MCF 10A (cell line): ENCODE measurements at regions not wholly inside any gene's neighbourhood (a gene's known extent, or its start where the extent isn't known, plus 50 kb on each side); places are given as distances from the start of the nearest gene placed in this dataset.

ENCODE experiments used
- BruUV-seq: library from RNA; stranded (reverse); fragments of 400-500 nt; replicated peaks from 2 replicates; lab custom pipeline; 2021; lab: Mats Ljungman, UMichigan
- CTCF ChIA-PET: fragments of 300-600 bp; sonication (Branson Sonifier 250); formaldehyde crosslinking; extraction: SDS; loops from one replicate; lab custom pipeline; 2021; ENCODE audit warnings: antibody characterized with exemption, inconsistent platforms; lab: Yijun Ruan, JAX
- POLR2A ChIA-PET: fragments of 300-600, 350-650 bp; sonication (Branson Sonifier 250); formaldehyde crosslinking; extraction: SDS; loops from one replicate; lab custom pipeline; 2020; ENCODE audit warnings: antibody characterized with exemption, inconsistent platforms; lab: Yijun Ruan, JAX
- DNase-seq: peaks from one replicate; pipeline ENCODE4 v3.0.0-alpha.2; 2018; ENCODE audit not compliant: unreplicated experiment
- H3K27ac Mint-ChIP-seq: one replicate; pipeline ENCODE4 v1.8.0; 2022; ENCODE audit warnings: mild to moderate bottlenecking, low read depth, mixed read lengths; ENCODE audit not compliant: unreplicated experiment
- H3K27me3 Mint-ChIP-seq: one replicate; pipeline ENCODE4 v1.8.0; 2022; ENCODE audit warnings: mixed read lengths; ENCODE audit not compliant: insufficient read depth, unreplicated experiment
- H3K36me3 Mint-ChIP-seq: one replicate; pipeline ENCODE4 v1.8.0; 2022; ENCODE audit warnings: mild to moderate bottlenecking, moderate library complexity, mixed read lengths; ENCODE audit not compliant: insufficient read depth, unreplicated experiment
- H3K4me1 Mint-ChIP-seq: one replicate; pipeline ENCODE4 v1.8.0; 2022; ENCODE audit warnings: mixed read lengths; ENCODE audit not compliant: insufficient read depth, unreplicated experiment
- H3K4me3 Mint-ChIP-seq: one replicate; pipeline ENCODE4 v1.8.0; 2022; ENCODE audit warnings: mild to moderate bottlenecking, moderate library complexity, mixed read lengths; ENCODE audit not compliant: unreplicated experiment
- H3K9me3 Mint-ChIP-seq: one replicate; pipeline ENCODE4 v1.8.0; 2022; ENCODE audit warnings: mixed read lengths; ENCODE audit not compliant: unreplicated experiment
- CTCF ChIP-seq: fragments of 200-600 bp; IDR thresholded peaks from one replicate; pipeline ENCODE4 v1.8.0; 2022; ENCODE audit warnings: antibody characterized with exemption, mild to moderate bottlenecking; ENCODE audit not compliant: unreplicated experiment
- intact Hi-C: fragments of 100-400 bp; cut with micrococcal nuclease; formaldehyde crosslinking; loops from 2 replicates; pipeline ENCODE4 v1.14.1; 2022

GRCh38 chr6:76817429-76817828 is 645.9 kb downstream of the HTR1B start:
- ChIA-PET CTCF (no interaction called here), POLR2A (no interaction called here)
- Mint-ChIP-seq H3K36me3 (no peaks in the 10 kb centered on the region), H3K4me1 (no peaks in the 10 kb centered on the region), H3K4me3 (no peak overlapping the region), H3K9me3 (peaks cover 22% of the 10 kb centered on the region), H3K27me3 (no peaks in the 10 kb centered on the region), H3K27ac (no peak overlapping the region)
- BruUV-seq: no TSS peak
- intact Hi-C loops: no loop called here
- DNase-seq: no peak
- TF ChIP-seq CTCF: no peak

- H3K36me3 Mint-ChIP-seq: no peaks in the 10 kb centered on the region
- intact Hi-C loops: no loop called here
- H3K9me3 Mint-ChIP-seq: peaks cover 5% of the 10 kb centered on the region
- ChIA-PET CTCF (no interaction called here), POLR2A (no interaction called here)
- no peak overlapping the region for H3K4me3 Mint-ChIP-seq
- no peaks in the 10 kb centered on the region for H3K4me1 Mint-ChIP-seq
- peak; percentile 8 for DNase-seq
- no TSS peak for BruUV-seq
- no peak for TF ChIP-seq CTCF
- H3K27ac Mint-ChIP-seq: no peak overlapping the region
- no peaks in the 10 kb centered on the region for H3K27me3 Mint-ChIP-seq
Observed at GRCh38 chr6:76814496-76815458, 648.5 kb downstream of the HTR1B start.

GRCh38 chr6:76810286-76810685 is 653.0 kb downstream of the HTR1B start:
- H3K27me3 Mint-ChIP-seq: no peaks in the 10 kb centered on the region
- DNase-seq: no peak
- no peaks in the 10 kb centered on the region for H3K9me3 Mint-ChIP-seq
- H3K4me1 Mint-ChIP-seq: no peaks in the 10 kb centered on the region
- ChIA-PET CTCF (no interaction called here), POLR2A (no interaction called here)
- no peaks in the 10 kb centered on the region for H3K36me3 Mint-ChIP-seq
- intact Hi-C loops: no loop called here
- H3K4me3 Mint-ChIP-seq: no peak overlapping the region
- no TSS peak for BruUV-seq
- no peak overlapping the region for H3K27ac Mint-ChIP-seq
- no peak for TF ChIP-seq CTCF

GRCh38 chr6:76803038-76803580 is 660.2 kb downstream of the HTR1B start:
- no peak for DNase-seq
- ChIA-PET CTCF (no interaction called here), POLR2A (no interaction called here)
- H3K27me3 Mint-ChIP-seq: no peaks in the 10 kb centered on the region
- H3K36me3 Mint-ChIP-seq: no peaks in the 10 kb centered on the region
- no TSS peak for BruUV-seq
- no peaks in the 10 kb centered on the region for H3K4me1 Mint-ChIP-seq
- H3K27ac Mint-ChIP-seq: no peak overlapping the region
- TF ChIP-seq CTCF: no peak
- intact Hi-C loops: no loop called here
- peaks cover 8% of the 10 kb centered on the region for H3K9me3 Mint-ChIP-seq
- H3K4me3 Mint-ChIP-seq: no peak overlapping the region
